ENCODE measurements at regions not wholly inside any gene's neighbourhood (a gene's known extent, or its start where the extent isn't known, plus 50 kb on each side); places are given as distances from the start of the nearest gene placed in this dataset.

GRCh38 chr11:43994196-43994595 is 51.8 kb downstream of the C11orf96 start:
- TF ChIP-seq, protein P1, sequence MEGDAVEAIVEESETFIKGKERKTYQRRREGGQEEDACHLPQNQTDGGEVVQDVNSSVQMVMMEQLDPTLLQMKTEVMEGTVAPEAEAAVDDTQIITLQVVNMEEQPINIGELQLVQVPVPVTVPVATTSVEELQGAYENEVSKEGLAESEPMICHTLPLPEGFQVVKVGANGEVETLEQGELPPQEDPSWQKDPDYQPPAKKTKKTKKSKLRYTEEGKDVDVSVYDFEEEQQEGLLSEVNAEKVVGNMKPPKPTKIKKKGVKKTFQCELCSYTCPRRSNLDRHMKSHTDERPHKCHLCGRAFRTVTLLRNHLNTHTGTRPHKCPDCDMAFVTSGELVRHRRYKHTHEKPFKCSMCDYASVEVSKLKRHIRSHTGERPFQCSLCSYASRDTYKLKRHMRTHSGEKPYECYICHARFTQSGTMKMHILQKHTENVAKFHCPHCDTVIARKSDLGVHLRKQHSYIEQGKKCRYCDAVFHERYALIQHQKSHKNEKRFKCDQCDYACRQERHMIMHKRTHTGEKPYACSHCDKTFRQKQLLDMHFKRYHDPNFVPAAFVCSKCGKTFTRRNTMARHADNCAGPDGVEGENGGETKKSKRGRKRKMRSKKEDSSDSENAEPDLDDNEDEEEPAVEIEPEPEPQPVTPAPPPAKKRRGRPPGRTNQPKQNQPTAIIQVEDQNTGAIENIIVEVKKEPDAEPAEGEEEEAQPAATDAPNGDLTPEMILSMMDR (IDR thresholded peaks at IDR 0.05; ENCODE audit: insufficient read depth, low read depth, low read length, missing control alignments) = no peak
- DNase-seq (ENCODE audit: low read depth) = no peak
- H3K4me3 ChIP-seq (ENCODE audit: low read depth, low read length) = no peak overlapping the region

DNA sequence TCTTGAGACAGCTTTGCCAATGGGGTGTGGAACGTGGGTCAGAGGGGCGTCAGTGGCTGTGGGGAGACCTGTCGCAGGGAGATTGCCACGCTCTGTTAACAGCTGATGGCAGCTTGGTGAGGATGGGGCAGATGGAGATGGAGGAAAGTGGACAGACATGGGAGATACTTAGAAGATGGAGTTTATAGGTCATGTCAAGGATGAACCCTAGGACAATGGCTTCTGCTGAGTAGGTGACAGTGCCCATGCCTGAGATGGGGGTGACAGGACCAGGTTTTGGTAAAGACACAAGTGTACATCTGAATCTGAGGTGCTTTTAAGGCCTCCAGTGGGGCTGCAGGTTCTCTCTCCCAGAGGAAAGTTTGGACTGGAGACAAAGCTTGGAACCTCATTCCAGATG is 51.5 kb upstream of the ACCSL start:
- TF ChIP-seq, protein P1 (IDR thresholded peaks at IDR 0.05; ENCODE audit: insufficient read depth, low read depth, low read length, missing control alignments) = no peak
- DNase-seq (ENCODE audit: low read depth) = no peak
- H3K4me3 ChIP-seq (ENCODE audit: low read depth, low read length) = no peak overlapping the region

GRCh38 chr11:43997022-43997660 is 50.6 kb upstream of the ACCSL start:
- DNase-seq (ENCODE audit: low read depth) = peak; percentile 21
- TF ChIP-seq, protein P1 (IDR thresholded peaks at IDR 0.05; ENCODE audit: insufficient read depth, low read depth, low read length, missing control alignments) = no peak
- H3K4me3 ChIP-seq (ENCODE audit: low read depth, low read length) = no peak overlapping the region
